ENCODE measurements at regions not wholly inside any gene's neighbourhood (a gene's known extent, or its start where the extent isn't known, plus 50 kb on each side); places are given as distances from the start of the nearest gene placed in this dataset.

- no peak for DNase-seq (ENCODE audit: low read depth in 1 of 2, low spot score in 1 of 2)
- H3K27me3 ChIP-seq (ENCODE audit: insufficient read depth, poor library complexity, severe bottlenecking) = peaks cover 4% of the 10 kb centered on the region
- TF ChIP-seq GABPA (IDR thresholded peaks at IDR 0.05; ENCODE audit: low read depth) (no peak), SPI1 (IDR thresholded peaks at IDR 0.05; ENCODE audit: borderline replicate concordance, low read depth) (no peak), POLR2AphosphoS5 (IDR thresholded peaks at IDR 0.05; ENCODE audit: low read depth) (no peak)
- TF ChIP-seq, protein P1, sequence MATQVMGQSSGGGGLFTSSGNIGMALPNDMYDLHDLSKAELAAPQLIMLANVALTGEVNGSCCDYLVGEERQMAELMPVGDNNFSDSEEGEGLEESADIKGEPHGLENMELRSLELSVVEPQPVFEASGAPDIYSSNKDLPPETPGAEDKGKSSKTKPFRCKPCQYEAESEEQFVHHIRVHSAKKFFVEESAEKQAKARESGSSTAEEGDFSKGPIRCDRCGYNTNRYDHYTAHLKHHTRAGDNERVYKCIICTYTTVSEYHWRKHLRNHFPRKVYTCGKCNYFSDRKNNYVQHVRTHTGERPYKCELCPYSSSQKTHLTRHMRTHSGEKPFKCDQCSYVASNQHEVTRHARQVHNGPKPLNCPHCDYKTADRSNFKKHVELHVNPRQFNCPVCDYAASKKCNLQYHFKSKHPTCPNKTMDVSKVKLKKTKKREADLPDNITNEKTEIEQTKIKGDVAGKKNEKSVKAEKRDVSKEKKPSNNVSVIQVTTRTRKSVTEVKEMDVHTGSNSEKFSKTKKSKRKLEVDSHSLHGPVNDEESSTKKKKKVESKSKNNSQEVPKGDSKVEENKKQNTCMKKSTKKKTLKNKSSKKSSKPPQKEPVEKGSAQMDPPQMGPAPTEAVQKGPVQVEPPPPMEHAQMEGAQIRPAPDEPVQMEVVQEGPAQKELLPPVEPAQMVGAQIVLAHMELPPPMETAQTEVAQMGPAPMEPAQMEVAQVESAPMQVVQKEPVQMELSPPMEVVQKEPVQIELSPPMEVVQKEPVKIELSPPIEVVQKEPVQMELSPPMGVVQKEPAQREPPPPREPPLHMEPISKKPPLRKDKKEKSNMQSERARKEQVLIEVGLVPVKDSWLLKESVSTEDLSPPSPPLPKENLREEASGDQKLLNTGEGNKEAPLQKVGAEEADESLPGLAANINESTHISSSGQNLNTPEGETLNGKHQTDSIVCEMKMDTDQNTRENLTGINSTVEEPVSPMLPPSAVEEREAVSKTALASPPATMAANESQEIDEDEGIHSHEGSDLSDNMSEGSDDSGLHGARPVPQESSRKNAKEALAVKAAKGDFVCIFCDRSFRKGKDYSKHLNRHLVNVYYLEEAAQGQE (IDR thresholded peaks at IDR 0.05; ENCODE audit: insufficient replicate concordance, low read depth) = no peak
- TF ChIP-seq, protein P2, sequence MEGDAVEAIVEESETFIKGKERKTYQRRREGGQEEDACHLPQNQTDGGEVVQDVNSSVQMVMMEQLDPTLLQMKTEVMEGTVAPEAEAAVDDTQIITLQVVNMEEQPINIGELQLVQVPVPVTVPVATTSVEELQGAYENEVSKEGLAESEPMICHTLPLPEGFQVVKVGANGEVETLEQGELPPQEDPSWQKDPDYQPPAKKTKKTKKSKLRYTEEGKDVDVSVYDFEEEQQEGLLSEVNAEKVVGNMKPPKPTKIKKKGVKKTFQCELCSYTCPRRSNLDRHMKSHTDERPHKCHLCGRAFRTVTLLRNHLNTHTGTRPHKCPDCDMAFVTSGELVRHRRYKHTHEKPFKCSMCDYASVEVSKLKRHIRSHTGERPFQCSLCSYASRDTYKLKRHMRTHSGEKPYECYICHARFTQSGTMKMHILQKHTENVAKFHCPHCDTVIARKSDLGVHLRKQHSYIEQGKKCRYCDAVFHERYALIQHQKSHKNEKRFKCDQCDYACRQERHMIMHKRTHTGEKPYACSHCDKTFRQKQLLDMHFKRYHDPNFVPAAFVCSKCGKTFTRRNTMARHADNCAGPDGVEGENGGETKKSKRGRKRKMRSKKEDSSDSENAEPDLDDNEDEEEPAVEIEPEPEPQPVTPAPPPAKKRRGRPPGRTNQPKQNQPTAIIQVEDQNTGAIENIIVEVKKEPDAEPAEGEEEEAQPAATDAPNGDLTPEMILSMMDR (IDR thresholded peaks at IDR 0.05; ENCODE audit: insufficient read depth, low read length) = no peak
- H3K27ac ChIP-seq (replicated peaks) = no peak overlapping the region
- H3K4me3 ChIP-seq (replicated peaks; ENCODE audit: insufficient read depth, low read length) = no peak overlapping the region
Observed at GRCh38 chr4:41396869-41397268, 140.1 kb downstream of the UCHL1 start.

- DNase-seq (ENCODE audit: low read depth in 1 of 2, low spot score in 1 of 2) = no peak
- no peak overlapping the region for H3K4me3 ChIP-seq (replicated peaks; ENCODE audit: insufficient read depth, low read length)
- H3K27ac ChIP-seq (replicated peaks) = no peak overlapping the region
- H3K27me3 ChIP-seq (ENCODE audit: insufficient read depth, poor library complexity, severe bottlenecking) = no peaks in the 10 kb centered on the region
- TF ChIP-seq POLR2AphosphoS5 (IDR thresholded peaks at IDR 0.05; ENCODE audit: low read depth) = no peak
- TF ChIP-seq, protein P2 (IDR thresholded peaks at IDR 0.05; ENCODE audit: insufficient read depth, low read length) = no peak
- no peak for TF ChIP-seq SPI1 (IDR thresholded peaks at IDR 0.05; ENCODE audit: borderline replicate concordance, low read depth)
- no peak for TF ChIP-seq GABPA (IDR thresholded peaks at IDR 0.05; ENCODE audit: low read depth)
- TF ChIP-seq, protein P1 (IDR thresholded peaks at IDR 0.05; ENCODE audit: insufficient replicate concordance, low read depth) = no peak
Observed at GRCh38 chr4:41399231-41399630, 138.7 kb upstream of the LIMCH1 start.

GRCh38 chr4:41400296-41400695 lies 137.7 kb upstream of the LIMCH1 start:
- Histone ChIP-seq H3K27ac (replicated peaks) (no peak overlapping the region), H3K4me3 (replicated peaks; ENCODE audit: insufficient read depth, low read length) (no peak overlapping the region), H3K27me3 (ENCODE audit: insufficient read depth, poor library complexity, severe bottlenecking) (no peaks in the 10 kb centered on the region)
- no peak for DNase-seq (ENCODE audit: low read depth in 1 of 2, low spot score in 1 of 2)
- no peak for TF ChIP-seq POLR2AphosphoS5 (IDR thresholded peaks at IDR 0.05; ENCODE audit: low read depth)

GRCh38 chr4:41405464-41406112 lies 132.4 kb upstream of the LIMCH1 start:
- no peak for DNase-seq (ENCODE audit: low read depth in 1 of 2, low spot score in 1 of 2)
- Histone ChIP-seq H3K4me3 (replicated peaks; ENCODE audit: insufficient read depth, low read length) (no peak overlapping the region), H3K27ac (replicated peaks) (no peak overlapping the region), H3K27me3 (ENCODE audit: insufficient read depth, poor library complexity, severe bottlenecking) (peaks cover 4% of the 10 kb centered on the region)
- TF ChIP-seq GABPA (IDR thresholded peaks at IDR 0.05; ENCODE audit: low read depth) = no peak
- TF ChIP-seq, protein P2 (IDR thresholded peaks at IDR 0.05; ENCODE audit: insufficient read depth, low read length) = no peak
- TF ChIP-seq POLR2AphosphoS5 (IDR thresholded peaks at IDR 0.05; ENCODE audit: low read depth) = no peak
- TF ChIP-seq SPI1 (IDR thresholded peaks at IDR 0.05; ENCODE audit: borderline replicate concordance, low read depth) = no peak
- TF ChIP-seq, protein P1 (IDR thresholded peaks at IDR 0.05; ENCODE audit: insufficient replicate concordance, low read depth) = no peak

All from HL-60 (cell line).